IPS DF 6.9 (cell line): ENCODE measurements at regions not wholly inside any gene's neighbourhood (a gene's known extent, or its start where the extent isn't known, plus 50 kb on each side); places are given as distances from the start of the nearest gene placed in this dataset.

Source experiments
- DNase-seq: peaks from one replicate; pipeline ENCODE4 v3.0.0-alpha.2; 2013; ENCODE audit warnings: low read depth, low spot score
- H3K27ac ChIP-seq: one replicate; pipeline ENCODE4 v1.5.1; 2013; ENCODE audit warnings: low read length, control low read depth
- H3K27me3 ChIP-seq: 2 replicates; pipeline ENCODE4 v1.6.1; 2013; ENCODE audit warnings: mild to moderate bottlenecking, low read length; ENCODE audit not compliant: control insufficient read depth, insufficient read depth
- H3K36me3 ChIP-seq: 2 replicates; pipeline ENCODE4 v1.6.1; 2013; ENCODE audit warnings: low read length; ENCODE audit not compliant: control insufficient read depth, insufficient read depth
- H3K4me1 ChIP-seq: 2 replicates; pipeline ENCODE4 v1.6.1; 2013; ENCODE audit warnings: low read length; ENCODE audit not compliant: control insufficient read depth, insufficient read depth
- H3K4me3 ChIP-seq: 2 replicates; pipeline ENCODE4 v1.5.1; 2013; ENCODE audit warnings: mild to moderate bottlenecking, low read length
- H3K9me3 ChIP-seq: 2 replicates; pipeline ENCODE4 v1.6.1; 2013; ENCODE audit warnings: low read length, inconsistent platforms; ENCODE audit not compliant: control insufficient read depth, insufficient read depth
- WGBS: extraction: QIAGEN DNeasy Blood & Tissue Kit; methylation state at CpG from one replicate; pipeline ENCODE4 v1.1.7; 2013; ENCODE audit warnings: mixed read lengths, missing lambda C conversion rate; ENCODE audit not compliant: insufficient read length, insufficient coverage; 5-methylcytosine and 5-hydroxymethylcytosine counted together

DNA sequence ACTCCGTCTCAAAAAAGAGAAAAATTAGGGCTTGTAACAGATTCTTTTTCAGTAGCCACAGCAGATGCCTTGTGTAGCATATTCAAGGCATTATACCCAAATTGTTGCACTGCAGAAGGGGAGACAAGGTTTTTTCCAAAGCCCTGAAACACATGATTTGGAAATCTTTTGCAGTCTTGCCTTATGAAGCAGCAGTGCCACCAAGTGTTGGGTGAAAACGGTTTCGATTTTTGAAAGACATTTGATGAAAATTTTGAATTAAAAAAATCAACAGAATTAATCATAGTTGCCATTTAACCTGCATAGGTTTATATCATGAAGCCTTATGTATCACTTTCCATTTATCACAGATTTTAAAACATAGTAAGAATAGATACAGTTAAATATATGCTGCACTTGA is 479.5 kb downstream of the TAF11L14 start:
- no peaks in the 10 kb centered on the region for H3K27me3 ChIP-seq
- no peaks in the 10 kb centered on the region for H3K9me3 ChIP-seq
- H3K36me3 ChIP-seq, result no peaks in the 10 kb centered on the region
- no peak overlapping the region for H3K4me3 ChIP-seq
- WGBS, result no CpG with 5 or more reads among the region's 3 CpGs
- H3K27ac ChIP-seq, result no peak overlapping the region
- no peak for DNase-seq
- H3K4me1 ChIP-seq, result no peaks in the 10 kb centered on the region

GRCh38 chr5:18114151-18114757 is 480.0 kb downstream of the TAF11L14 start:
- H3K9me3 ChIP-seq, result no peaks in the 10 kb centered on the region
- peaks cover 2% of the 10 kb centered on the region; the same call in 1 of the 2 replicates for H3K4me1 ChIP-seq
- H3K27me3 ChIP-seq, result no peaks in the 10 kb centered on the region
- no peak overlapping the region for H3K4me3 ChIP-seq
- DNase-seq, result no peak
- H3K27ac ChIP-seq, result no peak overlapping the region
- WGBS, result 100% methylated on average over 1 of the region's 6 CpGs
- no peaks in the 10 kb centered on the region for H3K36me3 ChIP-seq

GRCh38 chr5:18117968-18118367 is 483.7 kb downstream of the TAF11L14 start:
- no peak overlapping the region for H3K4me3 ChIP-seq
- no peak for DNase-seq
- no peak overlapping the region for H3K27ac ChIP-seq
- peaks cover 4% of the 10 kb centered on the region; the same call in 1 of the 2 replicates for H3K4me1 ChIP-seq
- no peaks in the 10 kb centered on the region for H3K9me3 ChIP-seq
- H3K27me3 ChIP-seq, result no peaks in the 10 kb centered on the region
- no CpG with 5 or more reads among the region's 2 CpGs for WGBS
- no peaks in the 10 kb centered on the region for H3K36me3 ChIP-seq

DNA sequence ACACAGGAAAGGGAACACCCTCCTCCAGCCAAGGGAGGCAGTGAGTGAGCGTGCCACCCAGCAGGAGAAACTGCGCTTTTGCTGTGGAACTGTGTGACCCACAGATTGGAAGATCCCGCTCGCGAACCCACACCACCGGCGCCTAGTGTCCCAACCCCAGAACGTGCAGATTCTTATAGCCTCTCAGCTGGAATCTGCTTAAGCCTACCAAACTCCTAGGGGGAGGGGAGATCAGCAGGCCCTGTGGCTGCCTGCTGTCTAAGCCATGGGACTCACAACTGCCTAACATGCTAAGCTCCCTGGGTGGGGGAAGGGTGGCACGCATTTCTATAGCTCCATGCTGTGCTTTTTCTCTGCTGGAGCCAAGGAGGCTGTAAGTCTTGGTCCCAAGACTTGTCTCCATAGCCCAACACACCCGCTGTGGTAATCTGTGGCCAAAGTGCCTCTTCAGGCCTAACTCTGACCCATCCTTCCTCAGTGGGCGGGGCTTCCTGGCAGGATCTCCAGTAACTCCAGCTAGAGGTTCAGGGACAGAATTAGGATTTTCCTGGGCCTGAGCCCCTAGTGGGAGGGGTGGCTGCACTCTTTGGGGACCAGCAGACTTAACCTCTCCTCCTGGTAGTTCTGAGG is 485.0 kb downstream of the TAF11L14 start:
- Histone ChIP-seq H3K4me3 (no peak overlapping the region), H3K27me3 (no peaks in the 10 kb centered on the region), H3K27ac (no peak overlapping the region), H3K9me3 (no peaks in the 10 kb centered on the region), H3K4me1 (peaks cover 4% of the 10 kb centered on the region; the same call in 1 of the 2 replicates), H3K36me3 (no peaks in the 10 kb centered on the region)
- no peak for DNase-seq
- WGBS, result no CpG with 5 or more reads among the region's 11 CpGs

GRCh38 chr5:18141222-18141621 is 507.0 kb downstream of the TAF11L14 start:
- no peak overlapping the region for H3K4me3 ChIP-seq
- no peaks in the 10 kb centered on the region for H3K4me1 ChIP-seq
- H3K27me3 ChIP-seq, result no peaks in the 10 kb centered on the region

DNA sequence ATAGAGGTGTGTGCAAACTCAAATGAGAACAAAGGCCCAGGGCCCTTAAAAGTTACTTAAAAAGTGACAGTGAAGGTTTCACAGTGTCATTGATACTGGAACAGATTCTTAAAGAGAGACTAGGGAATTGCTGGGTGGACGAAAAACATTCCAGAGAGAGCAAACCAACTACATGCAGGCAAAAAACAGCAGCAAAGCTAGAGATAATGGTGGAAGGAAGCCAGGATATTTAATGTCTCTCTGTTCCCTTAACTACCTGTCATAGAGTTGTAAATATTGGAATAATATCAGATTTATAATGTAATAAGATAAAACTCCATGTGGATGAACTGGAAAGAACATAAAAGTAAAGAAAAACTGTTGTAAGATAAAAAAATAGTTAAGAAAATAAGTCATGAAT is 508.6 kb downstream of the TAF11L14 start:
- Histone ChIP-seq H3K4me1 (no peaks in the 10 kb centered on the region), H3K27ac (no peak overlapping the region), H3K36me3 (no peaks in the 10 kb centered on the region), H3K4me3 (no peak overlapping the region), H3K27me3 (no peaks in the 10 kb centered on the region), H3K9me3 (no peaks in the 10 kb centered on the region)
- no peak for DNase-seq
- no CpG with 5 or more reads among the region's 1 CpG for WGBS

More at GRCh38 chr5:18141222-18141621, 507.0 kb downstream of the TAF11L14 start:
- Histone ChIP-seq H3K9me3 (no peaks in the 10 kb centered on the region), H3K27ac (no peak overlapping the region), H3K36me3 (no peaks in the 10 kb centered on the region)
- DNase-seq, result no peak

GRCh38 chr5:18152671-18153070 is 518.4 kb downstream of the TAF11L14 start:
- no peak overlapping the region for H3K27ac ChIP-seq
- no peak overlapping the region for H3K4me3 ChIP-seq
- no peaks in the 10 kb centered on the region for H3K27me3 ChIP-seq
- H3K36me3 ChIP-seq, result no peaks in the 10 kb centered on the region
- no peaks in the 10 kb centered on the region for H3K9me3 ChIP-seq
- WGBS, result no CpG with 5 or more reads among the region's 2 CpGs
- no peaks in the 10 kb centered on the region for H3K4me1 ChIP-seq
- DNase-seq, result no peak

DNA sequence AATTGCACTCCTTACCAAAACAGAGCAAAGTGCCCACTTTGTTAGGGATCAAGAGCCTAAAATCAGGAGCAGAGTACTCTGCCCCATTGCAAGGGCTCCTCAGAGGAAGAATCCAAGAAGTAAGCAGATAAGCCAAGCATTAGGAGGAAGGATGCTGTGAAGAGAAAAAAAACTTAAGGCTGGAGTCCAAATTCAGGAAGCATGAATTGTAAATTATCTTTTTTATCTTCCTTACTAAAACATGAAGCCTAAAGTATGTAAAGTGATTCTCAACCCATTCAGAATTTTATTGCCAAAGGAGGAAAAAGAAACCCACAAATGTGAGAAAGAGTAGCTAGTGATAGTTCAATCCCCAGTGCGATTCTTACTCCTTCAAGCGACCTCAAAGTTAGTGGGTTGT is 523.9 kb downstream of the TAF11L14 start:
- H3K27ac ChIP-seq, result no peak overlapping the region
- H3K4me3 ChIP-seq, result no peak overlapping the region
- no CpG with 5 or more reads among the region's 2 CpGs for WGBS
- no peak for DNase-seq
- H3K4me1 ChIP-seq, result no peaks in the 10 kb centered on the region
- no peaks in the 10 kb centered on the region for H3K27me3 ChIP-seq
- H3K36me3 ChIP-seq, result no peaks in the 10 kb centered on the region
- no peaks in the 10 kb centered on the region for H3K9me3 ChIP-seq

DNA sequence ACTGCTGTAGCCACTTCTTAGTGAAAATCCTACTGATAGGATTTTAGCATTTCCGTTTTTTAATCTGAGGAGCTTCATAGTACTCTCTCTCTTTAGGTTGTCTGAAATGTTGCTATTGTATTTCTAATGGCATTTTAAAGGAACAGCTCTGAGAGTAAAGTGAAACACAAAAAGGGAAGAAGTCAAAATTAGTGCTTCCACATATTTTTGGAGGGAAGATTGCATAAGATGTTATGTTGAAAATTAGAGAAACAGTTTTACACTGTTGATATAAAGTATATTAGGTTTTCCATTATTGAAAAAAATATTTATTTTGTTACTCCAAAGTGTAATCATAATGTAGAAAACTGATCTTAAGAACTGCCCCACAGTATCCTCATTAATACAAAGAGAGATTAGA is 525.1 kb downstream of the TAF11L14 start:
- no peaks in the 10 kb centered on the region for H3K36me3 ChIP-seq
- H3K4me3 ChIP-seq, result no peak overlapping the region
- no peaks in the 10 kb centered on the region for H3K4me1 ChIP-seq
- H3K27me3 ChIP-seq, result no peaks in the 10 kb centered on the region
- no CpG with 5 or more reads among the region's 1 CpG for WGBS
- no peak for DNase-seq
- H3K9me3 ChIP-seq, result no peaks in the 10 kb centered on the region
- H3K27ac ChIP-seq, result no peak overlapping the region

DNA sequence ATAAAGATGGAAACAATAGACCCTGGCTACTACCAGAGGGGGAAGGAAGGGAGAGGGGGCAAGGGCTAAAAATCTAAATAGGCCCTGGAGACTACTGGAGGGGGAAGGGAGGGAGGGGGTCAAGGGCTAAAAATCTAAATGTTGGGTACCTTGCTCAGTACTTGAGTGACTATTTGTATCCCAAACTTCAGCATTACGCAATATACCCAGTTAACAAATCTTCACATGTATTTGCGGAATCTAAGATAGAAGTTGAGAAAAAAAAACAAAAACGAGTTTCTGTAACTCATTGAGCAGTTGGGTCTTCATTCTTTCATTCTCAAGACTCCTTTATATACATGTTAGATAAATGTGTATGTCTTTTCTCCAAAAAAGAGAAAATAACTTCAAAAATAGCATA is 537.4 kb downstream of the TAF11L14 start:
- Histone ChIP-seq H3K4me3 (no peak overlapping the region), H3K27ac (no peak overlapping the region), H3K27me3 (no peaks in the 10 kb centered on the region), H3K9me3 (no peaks in the 10 kb centered on the region), H3K4me1 (no peaks in the 10 kb centered on the region), H3K36me3 (no peaks in the 10 kb centered on the region)
- DNase-seq, result no peak
- no CpG with 5 or more reads among the region's 3 CpGs for WGBS

GRCh38 chr5:18179579-18179978 is 545.3 kb downstream of the TAF11L14 start:
- no peaks in the 10 kb centered on the region for H3K9me3 ChIP-seq
- H3K27me3 ChIP-seq, result no peaks in the 10 kb centered on the region
- DNase-seq, result no peak
- H3K36me3 ChIP-seq, result no peaks in the 10 kb centered on the region
- no CpG with 5 or more reads among the region's 3 CpGs for WGBS
- H3K27ac ChIP-seq, result no peak overlapping the region
- no peak overlapping the region for H3K4me3 ChIP-seq
- H3K4me1 ChIP-seq, result no peaks in the 10 kb centered on the region
